ENCODE measurements at regions not wholly inside any gene's neighbourhood (a gene's known extent, or its start where the extent isn't known, plus 50 kb on each side); places are given as distances from the start of the nearest gene placed in this dataset.

GRCh38 chr12:19058235-19059021 is 71.1 kb upstream of the PLEKHA5 start:
- no peak for DNase-seq

- DNase-seq: no peak
Measured at GRCh38 chr12:19064713-19065112, 64.8 kb upstream of the PLEKHA5 start.

GRCh38 chr12:19065223-19065622 is 64.3 kb upstream of the PLEKHA5 start:
- DNase-seq: no peak

- no peak for DNase-seq
Measured at GRCh38 chr12:19065871-19066270, 63.7 kb upstream of the PLEKHA5 start.

- no peak for DNase-seq
Measured at GRCh38 chr12:19066475-19067001, 63.0 kb upstream of the PLEKHA5 start.

- no peak for DNase-seq
Measured at GRCh38 chr12:19068137-19068536, 61.4 kb upstream of the PLEKHA5 start.

GRCh38 chr12:19070341-19070740 is 59.2 kb upstream of the PLEKHA5 start:
- DNase-seq: no peak

GRCh38 chr12:19074700-19075099 is 54.8 kb upstream of the PLEKHA5 start:
- DNase-seq: no peak

GRCh38 chr12:19075711-19076340 is 53.7 kb upstream of the PLEKHA5 start:
- no peak for DNase-seq

Measured in CD4-positive, alpha-beta T cell treated with Interferon gamma for 1 hour (primary cell).